ENCODE measurements at regions not wholly inside any gene's neighbourhood (a gene's known extent, or its start where the extent isn't known, plus 50 kb on each side); places are given as distances from the start of the nearest gene placed in this dataset.

- Histone ChIP-seq H3K4me3 (ENCODE audit: low read length in 3 of 3) (no peak overlapping the region), H3K4me1 (ENCODE audit: control insufficient read depth in 3 of 3, insufficient read depth in 3 of 3, low read length in 3 of 3) (no peaks in the 10 kb centered on the region), H3K9ac (ENCODE audit: low read depth in 1 of 3, low read length in 3 of 3) (no peak overlapping the region), H3K27me3 (ENCODE audit: control insufficient read depth in 3 of 3, insufficient read depth in 3 of 3, low read length in 3 of 3) (no peaks in the 10 kb centered on the region), H3K9me3 (ENCODE audit: control insufficient read depth in 3 of 3, low read length in 3 of 3) (no peaks in the 10 kb centered on the region), H3K36me3 (ENCODE audit: control insufficient read depth in 3 of 3, insufficient read depth in 3 of 3, low read length in 3 of 3) (no peaks in the 10 kb centered on the region), H3K27ac (ENCODE audit: low read depth, low read length) (no peak overlapping the region)
Measured at GRCh38 chr5:124229352-124229751, 517.1 kb downstream of the ZNF608 start.

- no peak overlapping the region for H3K9ac ChIP-seq (ENCODE audit: low read depth in 1 of 3, low read length in 3 of 3)
- no peak overlapping the region for H3K4me3 ChIP-seq (ENCODE audit: low read length in 3 of 3)
- no peaks in the 10 kb centered on the region for H3K36me3 ChIP-seq (ENCODE audit: control insufficient read depth in 3 of 3, insufficient read depth in 3 of 3, low read length in 3 of 3)
- no peaks in the 10 kb centered on the region for H3K9me3 ChIP-seq (ENCODE audit: control insufficient read depth in 3 of 3, low read length in 3 of 3)
- H3K4me1 ChIP-seq (ENCODE audit: control insufficient read depth in 3 of 3, insufficient read depth in 3 of 3, low read length in 3 of 3) = no peaks in the 10 kb centered on the region
- H3K27ac ChIP-seq (ENCODE audit: low read depth, low read length) = no peak overlapping the region
- no peaks in the 10 kb centered on the region for H3K27me3 ChIP-seq (ENCODE audit: control insufficient read depth in 3 of 3, insufficient read depth in 3 of 3, low read length in 3 of 3)
Measured at GRCh38 chr5:124227914-124228313, 518.5 kb downstream of the ZNF608 start.

GRCh38 chr5:124220418-124220817 lies 526.0 kb downstream of the ZNF608 start:
- no peak overlapping the region for H3K9ac ChIP-seq (ENCODE audit: low read depth in 1 of 3, low read length in 3 of 3)
- H3K27me3 ChIP-seq (ENCODE audit: control insufficient read depth in 3 of 3, insufficient read depth in 3 of 3, low read length in 3 of 3) = no peaks in the 10 kb centered on the region
- no peak overlapping the region for H3K4me3 ChIP-seq (ENCODE audit: low read length in 3 of 3)
- no peaks in the 10 kb centered on the region for H3K4me1 ChIP-seq (ENCODE audit: control insufficient read depth in 3 of 3, insufficient read depth in 3 of 3, low read length in 3 of 3)
- H3K27ac ChIP-seq (ENCODE audit: low read depth, low read length) = no peak overlapping the region
- H3K36me3 ChIP-seq (ENCODE audit: control insufficient read depth in 3 of 3, insufficient read depth in 3 of 3, low read length in 3 of 3) = no peaks in the 10 kb centered on the region
- H3K9me3 ChIP-seq (ENCODE audit: control insufficient read depth in 3 of 3, low read length in 3 of 3) = no peaks in the 10 kb centered on the region

GRCh38 chr5:124212934-124213333 lies 533.5 kb downstream of the ZNF608 start:
- H3K4me3 ChIP-seq (ENCODE audit: low read length in 3 of 3) = no peak overlapping the region
- no peak overlapping the region for H3K9ac ChIP-seq (ENCODE audit: low read depth in 1 of 3, low read length in 3 of 3)

GRCh38 chr5:124210111-124210910 lies 536.1 kb downstream of the ZNF608 start:
- H3K9ac ChIP-seq (ENCODE audit: low read depth in 1 of 3, low read length in 3 of 3) = no peak overlapping the region
- H3K9me3 ChIP-seq (ENCODE audit: control insufficient read depth in 3 of 3, low read length in 3 of 3) = no peaks in the 10 kb centered on the region
- H3K4me3 ChIP-seq (ENCODE audit: low read length in 3 of 3) = no peak overlapping the region
- H3K27ac ChIP-seq (ENCODE audit: low read depth, low read length) = no peak overlapping the region
- H3K27me3 ChIP-seq (ENCODE audit: control insufficient read depth in 3 of 3, insufficient read depth in 3 of 3, low read length in 3 of 3) = no peaks in the 10 kb centered on the region
- no peaks in the 10 kb centered on the region for H3K36me3 ChIP-seq (ENCODE audit: control insufficient read depth in 3 of 3, insufficient read depth in 3 of 3, low read length in 3 of 3)
- H3K4me1 ChIP-seq (ENCODE audit: control insufficient read depth in 3 of 3, insufficient read depth in 3 of 3, low read length in 3 of 3) = no peaks in the 10 kb centered on the region

More at GRCh38 chr5:124212934-124213333, 533.5 kb downstream of the ZNF608 start:
- Histone ChIP-seq H3K27ac (ENCODE audit: low read depth, low read length) (no peak overlapping the region), H3K27me3 (ENCODE audit: control insufficient read depth in 3 of 3, insufficient read depth in 3 of 3, low read length in 3 of 3) (no peaks in the 10 kb centered on the region), H3K36me3 (ENCODE audit: control insufficient read depth in 3 of 3, insufficient read depth in 3 of 3, low read length in 3 of 3) (no peaks in the 10 kb centered on the region), H3K9me3 (ENCODE audit: control insufficient read depth in 3 of 3, low read length in 3 of 3) (no peaks in the 10 kb centered on the region), H3K4me1 (ENCODE audit: control insufficient read depth in 3 of 3, insufficient read depth in 3 of 3, low read length in 3 of 3) (no peaks in the 10 kb centered on the region)

GRCh38 chr5:124207118-124207517 lies 539.3 kb downstream of the ZNF608 start:
- Histone ChIP-seq H3K4me3 (ENCODE audit: low read length in 3 of 3) (no peak overlapping the region), H3K4me1 (ENCODE audit: control insufficient read depth in 3 of 3, insufficient read depth in 3 of 3, low read length in 3 of 3) (no peaks in the 10 kb centered on the region), H3K27me3 (ENCODE audit: control insufficient read depth in 3 of 3, insufficient read depth in 3 of 3, low read length in 3 of 3) (no peaks in the 10 kb centered on the region), H3K9ac (ENCODE audit: low read depth in 1 of 3, low read length in 3 of 3) (no peak overlapping the region), H3K36me3 (ENCODE audit: control insufficient read depth in 3 of 3, insufficient read depth in 3 of 3, low read length in 3 of 3) (no peaks in the 10 kb centered on the region), H3K27ac (ENCODE audit: low read depth, low read length) (no peak overlapping the region), H3K9me3 (ENCODE audit: control insufficient read depth in 3 of 3, low read length in 3 of 3) (peaks cover 0 to 5% (median 0%) of the 10 kb centered on the region in 3 donors)

DNA sequence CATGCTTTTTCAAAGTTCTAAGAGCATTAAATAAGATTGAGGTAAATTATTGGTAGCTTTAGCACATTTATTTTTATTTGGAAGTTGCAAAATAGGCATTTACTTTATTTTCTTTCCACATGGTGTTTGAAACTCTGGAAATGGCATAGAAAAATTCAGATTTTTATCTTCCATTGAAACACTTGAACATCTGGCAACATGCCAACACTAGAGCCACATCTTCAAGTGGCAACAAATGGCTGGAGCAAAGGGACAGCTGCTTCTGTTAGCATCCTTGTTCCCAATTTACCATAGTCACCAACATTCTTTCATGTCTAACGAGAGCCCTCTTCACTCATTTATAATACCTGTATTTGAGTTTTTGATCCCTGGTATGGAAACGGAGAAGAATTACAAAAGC lies 539.9 kb downstream of the ZNF608 start:
- H3K36me3 ChIP-seq (ENCODE audit: control insufficient read depth in 3 of 3, insufficient read depth in 3 of 3, low read length in 3 of 3) = no peaks in the 10 kb centered on the region
- H3K27me3 ChIP-seq (ENCODE audit: control insufficient read depth in 3 of 3, insufficient read depth in 3 of 3, low read length in 3 of 3) = no peaks in the 10 kb centered on the region
- peaks cover 0 to 5% (median 0%) of the 10 kb centered on the region in 3 donors for H3K9me3 ChIP-seq (ENCODE audit: control insufficient read depth in 3 of 3, low read length in 3 of 3)
- H3K4me3 ChIP-seq (ENCODE audit: low read length in 3 of 3) = no peak overlapping the region
- H3K4me1 ChIP-seq (ENCODE audit: control insufficient read depth in 3 of 3, insufficient read depth in 3 of 3, low read length in 3 of 3) = no peaks in the 10 kb centered on the region
- H3K9ac ChIP-seq (ENCODE audit: low read depth in 1 of 3, low read length in 3 of 3) = no peak overlapping the region
- H3K27ac ChIP-seq (ENCODE audit: low read depth, low read length) = no peak overlapping the region

DNA sequence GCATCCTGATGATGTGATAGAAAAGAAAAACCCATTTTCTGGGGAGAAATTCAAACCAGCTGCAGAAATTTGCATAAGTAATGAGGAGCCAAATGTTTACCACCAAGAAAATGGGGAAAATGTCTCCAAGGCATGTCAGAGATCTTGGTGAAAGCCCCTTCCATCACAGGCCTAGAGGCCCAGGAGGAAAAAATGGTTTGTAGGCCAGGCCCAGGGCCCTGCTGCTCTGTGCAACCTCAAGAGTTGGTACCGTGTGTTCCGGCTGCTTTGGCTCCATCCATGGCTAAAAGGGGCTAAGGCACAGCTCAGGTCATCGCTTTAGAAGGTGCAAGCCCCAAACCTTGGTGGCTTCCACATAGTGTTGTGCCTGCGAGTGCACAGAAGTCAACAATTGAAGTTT lies 543.1 kb downstream of the ZNF608 start:
- no peak overlapping the region for H3K9ac ChIP-seq (ENCODE audit: low read depth in 1 of 3, low read length in 3 of 3)
- no peaks in the 10 kb centered on the region for H3K27me3 ChIP-seq (ENCODE audit: control insufficient read depth in 3 of 3, insufficient read depth in 3 of 3, low read length in 3 of 3)
- no peaks in the 10 kb centered on the region for H3K36me3 ChIP-seq (ENCODE audit: control insufficient read depth in 3 of 3, insufficient read depth in 3 of 3, low read length in 3 of 3)
- H3K9me3 ChIP-seq (ENCODE audit: control insufficient read depth in 3 of 3, low read length in 3 of 3) = peaks cover 0 to 5% (median 0%) of the 10 kb centered on the region in 3 donors
- no peak overlapping the region for H3K27ac ChIP-seq (ENCODE audit: low read depth, low read length)
- H3K4me3 ChIP-seq (ENCODE audit: low read length in 3 of 3) = no peak overlapping the region
- no peaks in the 10 kb centered on the region for H3K4me1 ChIP-seq (ENCODE audit: control insufficient read depth in 3 of 3, insufficient read depth in 3 of 3, low read length in 3 of 3)

- Histone ChIP-seq H3K27me3 (ENCODE audit: control insufficient read depth in 3 of 3, insufficient read depth in 3 of 3, low read length in 3 of 3) (no peaks in the 10 kb centered on the region), H3K9me3 (ENCODE audit: control insufficient read depth in 3 of 3, low read length in 3 of 3) (peaks cover 0 to 5% (median 0%) of the 10 kb centered on the region in 3 donors), H3K36me3 (ENCODE audit: control insufficient read depth in 3 of 3, insufficient read depth in 3 of 3, low read length in 3 of 3) (no peaks in the 10 kb centered on the region), H3K27ac (ENCODE audit: low read depth, low read length) (no peak overlapping the region), H3K9ac (ENCODE audit: low read depth in 1 of 3, low read length in 3 of 3) (no peak overlapping the region), H3K4me3 (ENCODE audit: low read length in 3 of 3) (no peak overlapping the region), H3K4me1 (ENCODE audit: control insufficient read depth in 3 of 3, insufficient read depth in 3 of 3, low read length in 3 of 3) (no peaks in the 10 kb centered on the region)
Measured at GRCh38 chr5:124200381-124200780, 546.1 kb downstream of the ZNF608 start.

DNA sequence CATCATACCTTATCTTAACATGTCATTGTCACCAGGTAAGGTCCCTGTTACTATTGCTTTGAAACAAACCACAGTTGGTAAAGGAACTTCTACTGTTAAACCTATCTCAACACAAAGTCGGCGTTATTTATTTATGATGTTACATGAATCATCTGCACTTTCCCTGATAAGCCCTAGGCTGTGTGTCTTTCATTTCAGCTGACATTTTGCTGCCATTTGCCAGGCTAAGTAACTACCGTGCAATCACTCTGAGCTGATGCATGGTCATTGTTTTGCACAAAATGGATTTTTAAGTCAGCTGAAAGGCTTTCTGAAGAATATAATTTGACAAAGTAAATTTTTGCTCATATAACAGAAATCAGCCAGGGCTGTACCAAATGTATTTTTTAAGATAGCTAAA lies 546.5 kb downstream of the ZNF608 start:
- no peaks in the 10 kb centered on the region for H3K4me1 ChIP-seq (ENCODE audit: control insufficient read depth in 3 of 3, insufficient read depth in 3 of 3, low read length in 3 of 3)
- H3K4me3 ChIP-seq (ENCODE audit: low read length in 3 of 3) = no peak overlapping the region
- H3K27ac ChIP-seq (ENCODE audit: low read depth, low read length) = no peak overlapping the region
- no peaks in the 10 kb centered on the region for H3K36me3 ChIP-seq (ENCODE audit: control insufficient read depth in 3 of 3, insufficient read depth in 3 of 3, low read length in 3 of 3)
- no peaks in the 10 kb centered on the region for H3K27me3 ChIP-seq (ENCODE audit: control insufficient read depth in 3 of 3, insufficient read depth in 3 of 3, low read length in 3 of 3)
- H3K9me3 ChIP-seq (ENCODE audit: control insufficient read depth in 3 of 3, low read length in 3 of 3) = peaks cover 0 to 5% (median 0%) of the 10 kb centered on the region in 3 donors
- no peak overlapping the region for H3K9ac ChIP-seq (ENCODE audit: low read depth in 1 of 3, low read length in 3 of 3)
